HG03575 (cell line): ENCODE measurements at regions not wholly inside any gene's neighbourhood (a gene's known extent, or its start where the extent isn't known, plus 50 kb on each side); places are given as distances from the start of the nearest gene placed in this dataset.

Source experiments
- ATAC-seq: cut with Tn5 transposase; IDR thresholded peaks from one replicate; pipeline ENCODE4 v1.9.1; 2021; ENCODE audit not compliant: unreplicated experiment, insufficient number of reproducible peaks, low FRiP score; ENCODE audit errors: extremely low read depth

- ATAC-seq, result no peak
These were observed 1345.6 kb downstream of the NSUN3 start for GRCh38 chr3:95408464-95408862.

DNA sequence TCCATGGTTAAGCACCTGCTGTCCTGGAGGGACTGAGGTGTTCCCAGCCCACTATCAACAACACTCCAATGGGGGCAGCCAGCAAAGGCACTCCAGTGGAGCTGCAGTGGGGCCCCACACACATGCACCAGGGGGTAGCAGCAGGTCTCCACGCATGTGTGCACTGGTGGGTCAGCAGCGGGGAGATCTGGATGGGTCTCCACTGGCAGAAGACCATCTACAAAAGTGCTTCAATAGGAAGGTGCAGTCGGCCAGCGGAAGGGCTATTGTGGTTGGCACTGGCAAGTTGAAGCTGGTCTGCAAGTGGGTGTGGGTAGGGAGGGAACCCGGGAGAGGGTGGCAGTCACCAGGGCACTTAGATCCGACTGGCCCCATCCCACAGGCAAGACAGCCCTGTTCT, 1355.4 kb downstream of the NSUN3 start:
- no peak for ATAC-seq

DNA sequence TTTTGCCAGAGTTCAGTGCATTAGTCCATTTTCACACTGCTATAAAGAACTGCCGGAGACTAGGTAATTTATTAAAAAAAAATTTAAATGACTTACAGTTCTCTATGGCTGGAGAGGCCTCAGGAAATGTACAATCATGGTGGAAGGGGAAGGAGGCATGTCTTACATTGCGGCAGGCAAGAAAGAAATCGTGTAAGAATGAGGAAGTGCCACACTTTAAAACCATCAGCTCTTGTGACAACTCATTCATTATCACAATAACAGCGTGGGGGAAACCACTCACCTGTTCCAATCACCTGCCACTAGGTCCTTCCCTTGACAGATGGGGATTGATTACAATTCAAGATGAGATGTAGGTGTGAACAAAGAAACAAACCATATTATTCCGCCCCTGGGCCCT, 1361.4 kb downstream of the NSUN3 start:
- ATAC-seq, result no peak

- ATAC-seq, result no peak
These were observed 1371.6 kb downstream of the NSUN3 start for GRCh38 chr3:95434491-95434890.

GRCh38 chr3:95437409-95437808, 1374.5 kb downstream of the NSUN3 start:
- ATAC-seq, result no peak

DNA sequence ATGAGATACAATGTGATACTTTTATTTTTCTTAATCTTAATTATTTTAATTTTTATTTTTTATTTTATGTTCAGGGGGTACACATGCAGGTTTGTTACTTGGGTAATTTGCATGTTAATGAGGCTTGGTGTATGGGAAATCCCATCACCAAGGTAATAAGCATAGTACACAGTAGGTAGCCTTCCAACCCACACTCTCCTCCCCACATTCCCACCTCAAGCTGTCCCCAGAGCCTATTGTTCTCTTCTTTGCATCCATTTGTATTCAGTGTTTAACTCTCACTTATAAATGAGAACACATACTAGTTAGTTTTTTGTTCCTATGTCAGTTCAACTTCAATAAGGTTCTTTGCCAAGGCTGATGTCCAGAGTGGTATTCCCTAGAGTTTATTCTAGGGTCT, 1375.4 kb downstream of the NSUN3 start:
- no peak for ATAC-seq

GRCh38 chr3:95442766-95443165, 1371.6 kb upstream of the EPHA6 start:
- ATAC-seq, result no peak

- ATAC-seq, result no peak
These were observed 1364.6 kb upstream of the EPHA6 start for GRCh38 chr3:95449841-95450240.

DNA sequence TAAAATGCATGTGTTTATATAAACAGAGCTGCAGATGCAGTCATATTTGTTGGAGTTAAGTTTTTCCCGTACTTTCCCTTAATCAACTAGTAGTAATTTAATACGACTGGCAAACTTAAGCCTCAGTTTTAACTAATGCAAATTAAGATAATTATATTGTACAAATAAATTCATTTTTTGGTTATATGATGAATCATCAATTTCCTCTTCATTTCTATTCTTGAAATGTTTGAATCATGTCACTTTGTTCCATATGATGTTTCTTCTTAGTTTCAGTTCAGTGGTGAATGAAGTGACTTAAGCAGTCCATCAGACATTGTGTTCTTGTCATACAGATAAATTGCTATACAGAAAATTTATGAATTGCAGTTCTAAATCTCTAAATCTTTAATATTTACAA, 1361.2 kb upstream of the EPHA6 start:
- no peak for ATAC-seq

- no peak for ATAC-seq
These were observed 1357.6 kb upstream of the EPHA6 start for GRCh38 chr3:95456835-95457234.

GRCh38 chr3:95459706-95460105, 1354.7 kb upstream of the EPHA6 start:
- no peak for ATAC-seq

DNA sequence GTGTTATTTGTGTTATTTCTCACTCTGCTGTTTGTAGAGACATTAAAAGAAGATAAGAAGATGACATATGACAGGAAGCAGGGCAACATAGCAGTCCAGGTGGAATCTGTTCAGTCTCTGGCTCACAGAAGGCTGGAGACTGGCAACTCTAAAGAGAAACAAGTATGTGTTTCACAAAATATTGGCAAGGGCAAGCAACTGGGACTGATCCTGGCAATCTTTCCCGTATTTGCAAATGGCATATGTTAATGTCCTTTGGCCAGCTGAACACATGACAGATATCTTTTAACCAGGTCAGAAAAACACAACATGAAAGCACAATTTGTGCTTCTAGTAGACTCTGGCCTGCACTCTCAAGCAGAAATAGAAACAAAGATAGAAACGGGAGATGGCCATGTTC, 1354.1 kb upstream of the EPHA6 start:
- ATAC-seq, result no peak

GRCh38 chr3:95462161-95462560, 1352.2 kb upstream of the EPHA6 start:
- no peak for ATAC-seq

DNA sequence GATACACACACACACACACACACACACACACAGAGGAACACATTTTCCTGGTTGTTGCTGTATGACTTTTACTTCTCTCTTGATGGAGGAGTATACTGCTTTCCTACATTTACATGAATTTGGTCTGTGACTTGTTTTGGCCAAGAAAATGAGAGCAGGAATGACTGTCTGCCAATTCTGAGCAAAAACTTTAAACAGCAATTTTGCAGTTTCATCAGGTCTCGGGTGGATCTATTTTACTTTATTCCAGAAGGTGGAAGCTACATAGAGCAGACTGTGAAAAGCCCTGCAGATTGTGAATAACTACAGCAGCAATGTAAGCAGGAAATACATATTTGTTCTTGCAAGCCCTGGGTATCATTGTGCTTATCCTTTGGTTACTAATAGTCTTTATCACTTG, 1350.0 kb upstream of the EPHA6 start:
- no peak for ATAC-seq

GRCh38 chr3:95468331-95468730, 1346.1 kb upstream of the EPHA6 start:
- no peak for ATAC-seq

DNA sequence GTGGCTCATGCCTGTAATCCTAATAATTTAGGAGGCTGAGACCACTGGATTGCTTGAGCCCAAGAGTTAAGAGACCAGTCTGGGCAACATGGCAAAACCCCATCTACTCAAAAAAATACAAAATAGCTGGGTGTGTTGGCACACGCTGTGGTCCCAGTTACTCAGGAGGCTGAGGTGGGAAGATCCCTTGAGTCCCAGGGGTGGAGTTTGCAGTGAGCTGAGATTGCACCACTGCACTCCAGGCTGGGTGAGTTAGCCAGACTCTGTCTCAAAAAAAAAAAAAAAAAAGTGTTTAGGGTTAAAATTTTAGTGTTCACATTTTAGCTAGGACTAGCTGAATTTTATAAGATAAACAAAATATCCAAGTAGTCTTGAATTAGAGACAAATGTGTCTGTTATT, 1340.1 kb upstream of the EPHA6 start:
- no peak for ATAC-seq

- ATAC-seq, result no peak
These were observed 1337.9 kb upstream of the EPHA6 start for GRCh38 chr3:95476534-95476933.

GRCh38 chr3:95506174-95506573, 1308.2 kb upstream of the EPHA6 start:
- ATAC-seq, result no peak

- ATAC-seq, result no peak
These were observed 1306.3 kb upstream of the EPHA6 start for GRCh38 chr3:95508124-95508523.

- no peak for ATAC-seq
These were observed 1302.6 kb upstream of the EPHA6 start for GRCh38 chr3:95511828-95512227.

- ATAC-seq, result no peak
These were observed 1300.1 kb upstream of the EPHA6 start for GRCh38 chr3:95514260-95514659.

DNA sequence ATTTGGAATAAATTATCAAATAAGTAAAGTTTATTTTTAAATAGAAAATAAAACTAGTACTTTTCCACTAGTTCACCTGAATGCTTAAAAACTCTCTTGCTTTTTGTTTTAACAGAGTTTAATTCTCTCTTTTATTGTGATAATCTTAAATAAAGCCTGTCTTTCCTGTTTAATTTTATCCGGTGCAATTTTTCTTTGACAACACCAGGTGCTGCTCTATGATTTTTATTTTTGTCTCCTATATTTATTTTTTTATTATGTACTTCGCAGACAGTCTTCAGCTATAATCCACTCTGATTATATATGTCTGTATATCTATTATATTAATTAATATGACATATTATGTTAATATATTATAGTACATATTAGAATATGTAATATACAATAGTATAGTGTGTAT, 1293.0 kb upstream of the EPHA6 start:
- ATAC-seq, result no peak
